Adrenal gland (tissue), 9 donors: ENCODE measurements at regions not wholly inside any gene's neighbourhood (a gene's known extent, or its start where the extent isn't known, plus 50 kb on each side); places are given as distances from the start of the nearest gene placed in this dataset.

Experiments used
- DNase-seq, 7 donors: peaks; one replicate each; pipeline ENCODE4 v3.0.0-alpha.2; 2019 to 2020
- H3K27ac ChIP-seq, 5 donors: fragments of 200-600 bp; sonication (generic) in 4 of 5; 1 replicate in 3 of 5; 2 replicates in 2 of 5; pipeline versions ENCODE4 v1.5.1 to v1.8.0; 2016 to 2020; ENCODE audit warnings: mild to moderate bottlenecking in 1 of 5
- H3K27me3 ChIP-seq: fragments of 200-600 bp; 2 replicates; pipeline ENCODE4 v1.8.0; 2021
- H3K36me3 ChIP-seq, 2 donors: fragments of 200-600 bp; replicated peaks in 1 of 2; 1 replicate in 1 of 2; 2 replicates in 1 of 2; pipeline versions ENCODE4 v1.5.1 to v1.8.0; 2018 to 2022
- H3K4me1 ChIP-seq, 2 donors: fragments of 200-600 bp; replicated peaks in 1 of 2; 1 replicate in 1 of 2; 2 replicates in 1 of 2; pipeline versions ENCODE4 v1.5.1 to v1.8.0; 2018 to 2021
- H3K4me3 ChIP-seq, 4 donors: fragments of 200-600 bp; sonication (generic) in 3 of 4; one replicate each; pipeline ENCODE4 v1.5.1; 2016 to 2018
- H3K9me3 ChIP-seq, 3 donors: fragments of 200-600 bp; sonication (generic) in 1 of 3; replicated peaks in 1 of 3; 1 replicate in 2 of 3; 2 replicates in 1 of 3; pipeline versions ENCODE4 v1.5.1 to v1.8.0; 2016 to 2021
- CTCF ChIP-seq, 6 experiments: fragments of 450-650 bp in 4 of 6; fragments of 200-600 bp in 2 of 6; sonication (generic) in 1 of 6; IDR thresholded peaks; 1 replicate in 5 of 6; 2 replicates in 1 of 6; pipeline versions ENCODE4 v1.5.1 to v1.8.0; 2016 to 2021; ENCODE audit warnings: antibody characterized with exemption in 6 of 6, mild to moderate bottlenecking in 2 of 6, moderate library complexity in 1 of 6
- POLR2A ChIP-seq, 2 donors: fragments of 450-650 bp; IDR thresholded peaks; one replicate each; pipeline ENCODE4 v1.6.1; 2017; ENCODE audit warnings: antibody characterized with exemption in 2 of 2, mild to moderate bottlenecking in 2 of 2, moderate library complexity in 1 of 2
- WGBS, 4 donors: extraction: QIAGEN DNeasy Blood & Tissue Kit in 2 of 4; methylation state at CpG; one replicate each; pipeline versions ENCODE4 v1.1.5 to v1.1.7; 2013 to 2017; 5-methylcytosine and 5-hydroxymethylcytosine counted together
- intact Hi-C, 2 donors: fragments of 100-400 bp; cut with DNase I; formaldehyde crosslinking; loops; one replicate each; pipeline versions ENCODE4 v1.14.1 to v1.15.0; 2022 to 2023
- donor health status: healthy with polysubstance abuse.
- donor health status: Bipolar disorder and iron deficiency.
- donor health status: DM: yes; HTN: yes; CAD: no.
- donor health status: DM: no; HTN: no; CAD: no.
- donor health status: DM: no; HTN: no; CAD: no.

- intact Hi-C loops: no loop called here
Measured at GRCh38 chr6:137794516-137795201, 72.4 kb upstream of the TNFAIP3 start.

GRCh38 chr6:137795501-137795900 lies 71.6 kb upstream of the TNFAIP3 start:
- Histone ChIP-seq H3K4me1 (peaks cover 6 to 14% of the 10 kb centered on the region in 2 donors), H3K27ac (no peak overlapping the region), H3K27me3 (no peaks in the 10 kb centered on the region), H3K36me3 (no peaks in the 10 kb centered on the region), H3K4me3 (no peak overlapping the region), H3K9me3 (no peaks in the 10 kb centered on the region)
- TF ChIP-seq CTCF (IDR thresholded peaks at IDR 0.05) (no peak), POLR2A (IDR thresholded peaks at IDR 0.05) (no peak)
- WGBS, 4 donors: 90 to 97% (median 92%) methylated on average over 3 of the region's 3 CpGs
- no peak for DNase-seq
- intact Hi-C loops: no loop called here

More at GRCh38 chr6:137794516-137795201, 72.4 kb upstream of the TNFAIP3 start:
- H3K4me3 ChIP-seq: no peak overlapping the region
- TF ChIP-seq CTCF (IDR thresholded peaks at IDR 0.05): no peak
- no peak for TF ChIP-seq POLR2A (IDR thresholded peaks at IDR 0.05)
- DNase-seq: no peak
- H3K4me1 ChIP-seq: peaks cover 6 to 14% of the 10 kb centered on the region in 2 donors
- H3K9me3 ChIP-seq: no peaks in the 10 kb centered on the region
- H3K36me3 ChIP-seq: no peaks in the 10 kb centered on the region
- no peak overlapping the region for H3K27ac ChIP-seq
- no peaks in the 10 kb centered on the region for H3K27me3 ChIP-seq
- 90 to 95% (median 93%) methylated on average over 4 of the region's 4 CpGs for WGBS, 4 donors

- TF ChIP-seq POLR2A (IDR thresholded peaks at IDR 0.05) (no peak), CTCF (IDR thresholded peaks at IDR 0.05) (no peak)
- peaks cover 0 to 5% of the 10 kb centered on the region in 2 donors for H3K4me1 ChIP-seq
- H3K27me3 ChIP-seq: no peaks in the 10 kb centered on the region
- no peaks in the 10 kb centered on the region for H3K9me3 ChIP-seq
- no peak overlapping the region for H3K4me3 ChIP-seq
- H3K36me3 ChIP-seq: no peaks in the 10 kb centered on the region
- DNase-seq: no peak
- intact Hi-C loops: no loop called here
- no peak overlapping the region for H3K27ac ChIP-seq
- 58 to 64% (median 61%) methylated on average over 3 of the region's 3 CpGs for WGBS, 4 donors
Measured at GRCh38 chr6:137798261-137798660, 68.8 kb upstream of the TNFAIP3 start.

GRCh38 chr6:137798846-137799245 lies 68.2 kb upstream of the TNFAIP3 start:
- TF ChIP-seq POLR2A (IDR thresholded peaks at IDR 0.05): no peak
- TF ChIP-seq CTCF (IDR thresholded peaks at IDR 0.05): no peak

More at GRCh38 chr6:137798846-137799245, 68.2 kb upstream of the TNFAIP3 start:
- Histone ChIP-seq H3K9me3 (no peaks in the 10 kb centered on the region), H3K27ac (no peak overlapping the region), H3K4me1 (peaks cover 0 to 5% of the 10 kb centered on the region in 2 donors), H3K27me3 (no peaks in the 10 kb centered on the region), H3K4me3 (no peak overlapping the region), H3K36me3 (no peaks in the 10 kb centered on the region)
- intact Hi-C loops: no loop called here
- WGBS, 4 donors: 90 to 93% (median 90%) methylated on average over 3 of the region's 3 CpGs
- DNase-seq: no peak
